Heart right ventricle (tissue), 16 donors: ENCODE measurements at regions not wholly inside any gene's neighbourhood (a gene's known extent, or its start where the extent isn't known, plus 50 kb on each side); places are given as distances from the start of the nearest gene placed in this dataset.

Experiments
- ATAC-seq, 8 donors: fragments of 200-7000 bp; cut with Tn5 transposase; one replicate each; pipeline ENCODE4 v1.9.1; 2020; ENCODE audit warnings: mild to moderate bottlenecking in 8 of 8, moderate library complexity in 8 of 8, moderate number of reproducible peaks in 1 of 8
- DNase-seq, 2 donors: peaks; one replicate each; pipeline ENCODE4 v3.0.0-alpha.2; 2020
- H3K27ac ChIP-seq, 10 donors: fragments of 200-600 bp; sonication (generic) in 2 of 10; one replicate each; pipeline versions ENCODE4 v1.5.0 to v1.8.0; 2020 to 2022; ENCODE audit warnings: mild to moderate bottlenecking in 3 of 10
- H3K27me3 ChIP-seq, 7 donors: fragments of 200-600 bp; one replicate each; pipeline ENCODE4 v1.8.0; 2021 to 2022; ENCODE audit warnings: mild to moderate bottlenecking in 2 of 7
- H3K36me3 ChIP-seq, 9 donors: fragments of 200-600 bp; sonication (generic) in 1 of 9; one replicate each; pipeline versions ENCODE4 v1.5.0 to v1.8.0; 2020 to 2022; ENCODE audit warnings: mild to moderate bottlenecking in 2 of 9
- H3K4me1 ChIP-seq, 9 donors: fragments of 200-600 bp; sonication (generic) in 1 of 9; one replicate each; pipeline versions ENCODE4 v1.5.0 to v1.8.0; 2020 to 2022; ENCODE audit warnings: mild to moderate bottlenecking in 4 of 9
- H3K4me3 ChIP-seq, 10 donors: fragments of 200-600 bp; sonication (generic) in 2 of 10; one replicate each; pipeline versions ENCODE4 v1.5.0 to v1.8.0; 2020 to 2022; ENCODE audit warnings: mild to moderate bottlenecking in 7 of 10, moderate library complexity in 2 of 10
- H3K9me3 ChIP-seq, 11 donors: fragments of 200-600 bp in 10 of 11; sonication (generic) in 2 of 11; one replicate each; pipeline versions ENCODE4 v1.5.0 to v1.8.0; 2013 to 2022; ENCODE audit warnings: mild to moderate bottlenecking in 2 of 11, control low read depth in 1 of 11, moderate library complexity in 1 of 11
- CTCF ChIP-seq, 9 donors: fragments of 200-600 bp; sonication (generic) in 2 of 9; IDR thresholded peaks; one replicate each; pipeline versions ENCODE4 v1.5.0 to v1.8.0; 2021 to 2022; ENCODE audit warnings: antibody characterized with exemption in 9 of 9, mild to moderate bottlenecking in 5 of 9, moderate library complexity in 1 of 9
- WGBS, 2 donors: extraction: QIAGEN DNeasy Blood & Tissue Kit; methylation state at CpG; one replicate each; pipeline ENCODE4 v1.1.7; 2013; ENCODE audit warnings: inconsistent platforms in 1 of 2; 5-methylcytosine and 5-hydroxymethylcytosine counted together
- intact Hi-C, 10 donors: fragments of 100-400 bp; cut with DNase I; formaldehyde crosslinking; loops; one replicate each; pipeline versions ENCODE4 v1.11.1 to v1.14.2; 2022
- donor health status: Arrhythmogenic right ventricular cardiomyopathy.
- donor health status: ischemic (EF 13 %, LVEDD 7.1; RV severe dilation, severe dysfunction).
- donor health status: healthy with polysubstance abuse.
- donor health status: DM: no; HTN: yes; CAD: no.
- donor health status: DM: no; HTN: no; CAD: no.
- donor health status: ischemic (EF 25% LVEDD 6.9; RV normal size, moderate dysfunction).
- donor health status: ischemic (EF 25% LVEDD 5.7; RV mildly dilated, moderate dysfunction).
- donor health status: healthy.
- donor health status: DM: yes; HTN: yes; CAD: no.
- donor health status: Ischemic cardiomyopathy.
- donor health status: ischemic (EF 35%, LVEDD 5.7; RV mildly dilated, moderate dysfunction).
- donor health status: nonischemic (EF 11% LVEDD 7.7; RV severe dilation, severe dysfunction).
- donor health status: DM: yes; HTN: yes; CAD: no.
- donor health status: PGD.
- donor health status: ischemic (EF 29% LVEDD 5.4; RV normal size, mild dysfunction).
- donor health status: nonischemic (EF 23%, LVEDD 6.1; RV moderate dilation, normal function).

GRCh38 chrY:8644926-8645325, 692.3 kb upstream of the TSPY4 start:
- 56 to 77% methylated on average over 3 of the region's 3 CpGs for WGBS, 2 donors
- no peak for DNase-seq
- Histone ChIP-seq H3K4me1 (no peaks in the 10 kb centered on the region), H3K36me3 (no peaks in the 10 kb centered on the region), H3K4me3 (no peak overlapping the region), H3K27me3 (no peaks in the 10 kb centered on the region), H3K27ac (no peak overlapping the region), H3K9me3 (no peaks in the 10 kb centered on the region)
- ATAC-seq = no peak
- TF ChIP-seq CTCF (IDR thresholded peaks at IDR 0.05) = no peak
- intact Hi-C loops = loop anchor here in 1 of 10 donors (5.0 kb wide), 1 partner anchor 93 kb away; no protein-coding TSS in a partner anchor

GRCh38 chrY:8652445-8652844, 684.8 kb upstream of the TSPY4 start:
- H3K27ac ChIP-seq = no peak overlapping the region
- intact Hi-C loops = no loop called here
- no peaks in the 10 kb centered on the region for H3K9me3 ChIP-seq
- H3K4me3 ChIP-seq = no peak overlapping the region
- no peak for TF ChIP-seq CTCF (IDR thresholded peaks at IDR 0.05)
- WGBS, 2 donors = 29% methylated on average over 1 of the region's 1 CpG
- H3K36me3 ChIP-seq = no peaks in the 10 kb centered on the region
- no peak for DNase-seq
- H3K4me1 ChIP-seq = no peaks in the 10 kb centered on the region
- ATAC-seq = no peak
- H3K27me3 ChIP-seq = no peaks in the 10 kb centered on the region

GRCh38 chrY:8655017-8655416, 682.2 kb upstream of the TSPY4 start:
- no peak overlapping the region for H3K4me3 ChIP-seq
- H3K27me3 ChIP-seq = no peaks in the 10 kb centered on the region
- H3K4me1 ChIP-seq = no peaks in the 10 kb centered on the region
- TF ChIP-seq CTCF (IDR thresholded peaks at IDR 0.05) = no peak
- ATAC-seq (no peak), DNase-seq (no peak)
- intact Hi-C loops = no loop called here
- no peaks in the 10 kb centered on the region for H3K9me3 ChIP-seq
- no peak overlapping the region for H3K27ac ChIP-seq
- H3K36me3 ChIP-seq = no peaks in the 10 kb centered on the region

GRCh38 chrY:8656101-8656500, 681.2 kb upstream of the TSPY4 start:
- no peaks in the 10 kb centered on the region for H3K9me3 ChIP-seq
- DNase-seq (no peak), ATAC-seq (peak in 1 of 8 donors; percentile 67)
- no peaks in the 10 kb centered on the region for H3K36me3 ChIP-seq
- no peak overlapping the region for H3K4me3 ChIP-seq
- no peaks in the 10 kb centered on the region for H3K27me3 ChIP-seq
- H3K27ac ChIP-seq = no peak overlapping the region
- H3K4me1 ChIP-seq = no peaks in the 10 kb centered on the region
- intact Hi-C loops = no loop called here
- TF ChIP-seq CTCF (IDR thresholded peaks at IDR 0.05) = no peak

- intact Hi-C loops = no loop called here
Observed at GRCh38 chrY:8656515-8656914, 680.7 kb upstream of the TSPY4 start.

More at GRCh38 chrY:8656515-8656914, 680.7 kb upstream of the TSPY4 start:
- Histone ChIP-seq H3K27me3 (no peaks in the 10 kb centered on the region), H3K9me3 (no peaks in the 10 kb centered on the region), H3K27ac (no peak overlapping the region), H3K4me1 (no peaks in the 10 kb centered on the region), H3K4me3 (no peak overlapping the region), H3K36me3 (no peaks in the 10 kb centered on the region)
- TF ChIP-seq CTCF (IDR thresholded peaks at IDR 0.05) = no peak
- no peak for ATAC-seq
- no peak for DNase-seq
- WGBS, 2 donors = 46% methylated on average over 5 of the region's 5 CpGs
